CD14-positive monocyte (primary cell): ENCODE measurements at regions not wholly inside any gene's neighbourhood (a gene's known extent, or its start where the extent isn't known, plus 50 kb on each side); places are given as distances from the start of the nearest gene placed in this dataset.
"Not testable (repeated sequence)": the region's sequence is repeated elsewhere in the genome, so short reads cannot be mapped to it uniquely, and the experiment has no call there.

Experiments
- DNase-seq, 3 donors: peaks; one replicate each; pipeline ENCODE4 v3.0.0-alpha.2; 2011 to 2022
- H2AFZ ChIP-seq: 2 replicates; pipeline ENCODE4 v1.6.0; 2012; ENCODE audit warnings: mild to moderate bottlenecking, low read depth, low read length, inconsistent platforms; ENCODE audit not compliant: insufficient read depth, poor library complexity, severe bottlenecking
- H3K27ac ChIP-seq, 2 donors: 1 replicate in 1 of 2; 2 replicates in 1 of 2; pipeline ENCODE4 v1.5.1; 2012 to 2013; ENCODE audit warnings: low read length in 2 of 2, control low read depth in 1 of 2, inconsistent platforms in 1 of 2, low read depth in 1 of 2, mild to moderate bottlenecking in 1 of 2
- H3K27me3 ChIP-seq, 2 donors: one replicate each; pipeline versions ENCODE4 v1.6.0 to v1.6.1; 2011 to 2013; ENCODE audit warnings: low read length in 2 of 2; ENCODE audit not compliant: control insufficient read depth in 2 of 2, insufficient read depth in 2 of 2
- H3K36me3 ChIP-seq, 2 donors: replicated peaks in 1 of 2; 1 replicate in 1 of 2; 2 replicates in 1 of 2; pipeline versions ENCODE4 v1.5.1 to v1.6.1; 2012 to 2013; ENCODE audit warnings: low read length in 2 of 2, control low read depth in 1 of 2, inconsistent platforms in 1 of 2, mild to moderate bottlenecking in 1 of 2; ENCODE audit not compliant: insufficient read depth in 2 of 2, control insufficient read depth in 1 of 2
- H3K4me1 ChIP-seq, 2 donors: 1 replicate in 1 of 2; 2 replicates in 1 of 2; pipeline versions ENCODE4 v1.5.1 to v1.6.1; 2012 to 2013; ENCODE audit warnings: low read length in 2 of 2, control low read depth in 1 of 2, inconsistent platforms in 1 of 2, mild to moderate bottlenecking in 1 of 2, moderate library complexity in 1 of 2; ENCODE audit not compliant: insufficient read depth in 2 of 2, control insufficient read depth in 1 of 2
- H3K4me2 ChIP-seq: replicated peaks from 2 replicates; pipeline ENCODE3; 2012; ENCODE audit warnings: low read length, moderate library complexity, mild to moderate bottlenecking; ENCODE audit not compliant: poor library complexity, severe bottlenecking; ENCODE audit errors: extremely low read depth
- H3K4me3 ChIP-seq, 3 experiments: fragments of 200-600 bp in 1 of 3; sonication (generic) in 1 of 3; replicated peaks in 1 of 3; 1 replicate in 2 of 3; 2 replicates in 1 of 3; pipeline ENCODE4 v1.5.1; 2011 to 2013; ENCODE audit warnings: low read length in 3 of 3, mild to moderate bottlenecking in 3 of 3, control low read depth in 2 of 3, low read depth in 2 of 3, inconsistent platforms in 1 of 3, moderate library complexity in 1 of 3
- H3K79me2 ChIP-seq: 2 replicates; pipeline ENCODE4 v1.6.0; 2012; ENCODE audit warnings: mild to moderate bottlenecking, control low read depth, inconsistent platforms, low read length, moderate library complexity; ENCODE audit not compliant: insufficient read depth
- H3K9ac ChIP-seq: 2 replicates; pipeline ENCODE4 v1.6.0; 2017; ENCODE audit warnings: low read length, mild to moderate bottlenecking; ENCODE audit not compliant: insufficient read depth, poor library complexity, severe bottlenecking
- H3K9me3 ChIP-seq, 2 donors: replicated peaks in 1 of 2; 1 replicate in 1 of 2; 2 replicates in 1 of 2; pipeline versions ENCODE4 v1.5.1 to v1.6.1; 2012 to 2013; ENCODE audit warnings: low read length in 2 of 2, control low read depth in 1 of 2; ENCODE audit not compliant: control insufficient read depth in 1 of 2, insufficient read depth in 1 of 2
- H4K20me1 ChIP-seq: 2 replicates; pipeline ENCODE4 v1.6.0; 2012; ENCODE audit warnings: mild to moderate bottlenecking, low read length, control low read depth, moderate library complexity; ENCODE audit not compliant: insufficient read depth
- H3K27ac Mint-ChIP-seq, 7 donors: one replicate each; pipeline ENCODE4 v1.8.0; 2020; ENCODE audit warnings: mild to moderate bottlenecking in 7 of 7, mixed read lengths in 7 of 7, moderate library complexity in 6 of 7, inconsistent platforms in 2 of 7
- H3K27me3 Mint-ChIP-seq, 3 donors: one replicate each; pipeline ENCODE4 v1.8.0; 2021 to 2022; ENCODE audit warnings: low read depth in 3 of 3, mild to moderate bottlenecking in 3 of 3, mixed read lengths in 3 of 3, moderate library complexity in 3 of 3, inconsistent platforms in 1 of 3
- H3K36me3 Mint-ChIP-seq, 2 donors: one replicate each; pipeline ENCODE4 v1.8.0; 2020; ENCODE audit warnings: mixed read lengths in 2 of 2, inconsistent platforms in 1 of 2, mild to moderate bottlenecking in 1 of 2
- H3K4me1 Mint-ChIP-seq: one replicate; pipeline ENCODE4 v1.8.0; 2020; ENCODE audit warnings: mild to moderate bottlenecking, mixed read lengths
- H3K4me3 Mint-ChIP-seq, 2 donors: one replicate each; pipeline ENCODE4 v1.8.0; 2020; ENCODE audit warnings: mild to moderate bottlenecking in 2 of 2, mixed read lengths in 2 of 2, moderate library complexity in 1 of 2
- H3K9me3 Mint-ChIP-seq, 7 donors: one replicate each; pipeline ENCODE4 v1.8.0; 2020 to 2022; ENCODE audit warnings: mixed read lengths in 7 of 7, mild to moderate bottlenecking in 6 of 7, moderate library complexity in 6 of 7, inconsistent platforms in 2 of 7
- WGBS: methylation state at CpG from one replicate; pipeline ENCODE4 v1.1.5; 2013; ENCODE audit warnings: missing lambda C conversion rate; ENCODE audit not compliant: insufficient coverage; 5-methylcytosine and 5-hydroxymethylcytosine counted together
- intact Hi-C, 2 donors: fragments of 100-400 bp; cut with micrococcal nuclease; formaldehyde crosslinking; loops; one replicate each; pipeline versions ENCODE4 v1.15.0 to v1.15.1; 2023
- TF ChIP-seq, protein P1 (sequence below): fragments of 200-600 bp; IDR thresholded peaks from one replicate; pipeline ENCODE4 v1.8.0; 2022; ENCODE audit warnings: antibody characterized with exemption, mild to moderate bottlenecking

DNA sequence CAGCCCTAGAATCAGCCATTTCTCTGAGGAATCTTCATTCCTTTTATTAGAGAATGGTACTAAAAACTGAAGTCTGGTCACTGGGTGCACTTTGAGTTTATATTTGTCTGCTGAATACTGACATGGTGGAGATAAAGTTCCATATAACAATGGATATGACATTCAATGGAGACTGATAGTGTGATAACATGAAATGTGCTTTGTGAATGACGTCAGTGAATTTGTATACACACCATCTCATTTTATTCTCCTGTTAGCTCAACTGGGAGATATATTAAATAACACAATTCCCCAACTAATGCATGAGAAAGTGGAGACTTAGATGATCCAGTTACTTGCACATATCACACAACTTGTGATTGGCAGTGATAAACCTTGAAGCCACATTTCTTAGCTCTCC lies 446.7 kb downstream of the DOK5 start:
- Mint-ChIP-seq H3K36me3 (no peaks in the 10 kb centered on the region), H3K4me1 (no peaks in the 10 kb centered on the region), H3K9me3 (peaks cover 0 to 10% (median 6%) of the 10 kb centered on the region in 7 donors), H3K27me3 (no peaks in the 10 kb centered on the region), H3K4me3 (no peak overlapping the region), H3K27ac (no peak overlapping the region)
- no peak overlapping the region for H3K4me2 ChIP-seq
- H3K79me2 ChIP-seq: no peaks in the 10 kb centered on the region
- no peak overlapping the region for H2AFZ ChIP-seq
- intact Hi-C loops: no loop called here
- H4K20me1 ChIP-seq: no peaks in the 10 kb centered on the region
- H3K9me3 ChIP-seq: peaks cover 0 to 4% of the 10 kb centered on the region in 2 donors
- TF ChIP-seq, protein P1, sequence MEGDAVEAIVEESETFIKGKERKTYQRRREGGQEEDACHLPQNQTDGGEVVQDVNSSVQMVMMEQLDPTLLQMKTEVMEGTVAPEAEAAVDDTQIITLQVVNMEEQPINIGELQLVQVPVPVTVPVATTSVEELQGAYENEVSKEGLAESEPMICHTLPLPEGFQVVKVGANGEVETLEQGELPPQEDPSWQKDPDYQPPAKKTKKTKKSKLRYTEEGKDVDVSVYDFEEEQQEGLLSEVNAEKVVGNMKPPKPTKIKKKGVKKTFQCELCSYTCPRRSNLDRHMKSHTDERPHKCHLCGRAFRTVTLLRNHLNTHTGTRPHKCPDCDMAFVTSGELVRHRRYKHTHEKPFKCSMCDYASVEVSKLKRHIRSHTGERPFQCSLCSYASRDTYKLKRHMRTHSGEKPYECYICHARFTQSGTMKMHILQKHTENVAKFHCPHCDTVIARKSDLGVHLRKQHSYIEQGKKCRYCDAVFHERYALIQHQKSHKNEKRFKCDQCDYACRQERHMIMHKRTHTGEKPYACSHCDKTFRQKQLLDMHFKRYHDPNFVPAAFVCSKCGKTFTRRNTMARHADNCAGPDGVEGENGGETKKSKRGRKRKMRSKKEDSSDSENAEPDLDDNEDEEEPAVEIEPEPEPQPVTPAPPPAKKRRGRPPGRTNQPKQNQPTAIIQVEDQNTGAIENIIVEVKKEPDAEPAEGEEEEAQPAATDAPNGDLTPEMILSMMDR: no peak
- no peak overlapping the region for H3K4me3 ChIP-seq
- H3K4me1 ChIP-seq: no peaks in the 10 kb centered on the region
- H3K9ac ChIP-seq: no peak overlapping the region
- H3K27ac ChIP-seq: no peak overlapping the region
- no peaks in the 10 kb centered on the region for H3K27me3 ChIP-seq
- no peak for DNase-seq
- WGBS: no CpG with 5 or more reads among the region's 1 CpG
- H3K36me3 ChIP-seq: no peaks in the 10 kb centered on the region

DNA sequence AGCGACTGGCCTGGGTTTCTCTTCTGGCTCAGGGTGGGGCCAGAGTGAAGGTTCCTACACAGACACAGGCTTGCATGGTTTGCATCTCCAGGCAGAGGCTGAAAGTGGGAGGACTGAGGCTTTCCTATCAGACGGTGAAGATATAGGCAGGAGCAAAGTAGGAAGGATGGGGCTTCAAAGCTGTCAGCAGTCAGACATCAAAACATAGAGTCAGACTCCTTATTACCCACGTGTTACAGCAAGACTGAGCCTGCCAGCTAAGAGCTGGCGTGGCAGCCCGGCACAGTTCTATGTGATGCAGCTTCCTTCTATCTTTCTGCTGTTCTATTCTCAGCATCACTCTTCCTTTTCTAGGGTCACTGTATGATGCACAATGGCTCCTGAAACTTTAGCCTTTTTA lies 445.1 kb downstream of the DOK5 start:
- Histone ChIP-seq H3K9ac (no peak overlapping the region), H3K4me3 (no peak overlapping the region), H3K27ac (no peak overlapping the region), H3K27me3 (no peaks in the 10 kb centered on the region), H3K36me3 (no peaks in the 10 kb centered on the region), H4K20me1 (no peaks in the 10 kb centered on the region), H2AFZ (no peak overlapping the region), H3K79me2 (no peaks in the 10 kb centered on the region), H3K4me1 (no peaks in the 10 kb centered on the region), H3K9me3 (peaks cover 0 to 4% of the 10 kb centered on the region in 2 donors), H3K4me2 (no peak overlapping the region)
- Mint-ChIP-seq H3K4me1 (no peaks in the 10 kb centered on the region), H3K27ac (no peak overlapping the region), H3K9me3 (peaks cover 0 to 7% (median 6%) of the 10 kb centered on the region in 7 donors), H3K36me3 (no peaks in the 10 kb centered on the region), H3K4me3 (no peak overlapping the region), H3K27me3 (no peaks in the 10 kb centered on the region)
- TF ChIP-seq, protein P1: no peak
- DNase-seq: no peak
- 80% methylated on average over 4 of the region's 5 CpGs for WGBS
- intact Hi-C loops: no loop called here

DNA sequence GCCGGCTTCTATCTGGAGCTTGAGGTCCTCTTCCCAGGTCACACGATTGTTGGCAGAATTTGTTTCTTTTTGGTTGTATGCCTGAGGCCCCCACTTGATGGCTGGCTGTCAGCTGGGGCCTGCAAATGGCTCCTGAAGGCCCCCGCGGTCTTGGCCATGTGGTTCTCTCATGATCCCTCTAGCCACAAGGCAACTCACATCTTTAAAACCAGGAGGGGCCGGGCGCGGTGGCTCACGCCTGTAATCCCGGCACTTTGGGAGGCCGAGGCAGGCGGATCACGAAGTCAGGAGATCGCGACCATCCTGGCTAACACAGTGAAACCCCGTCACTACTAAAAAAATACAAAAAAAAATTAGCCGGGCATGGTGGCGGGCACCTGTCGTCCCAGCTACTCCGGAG lies 443.6 kb downstream of the DOK5 start:
- WGBS: 96% methylated on average over 11 of the region's 19 CpGs
- not testable (repeated sequence) for DNase-seq, H3K27ac Mint-ChIP-seq

More for the DNA sequence above, 443.6 kb downstream of the DOK5 start:
- H3K36me3 ChIP-seq, H3K27me3 ChIP-seq, H3K4me1 ChIP-seq, H3K4me3 Mint-ChIP-seq, H3K79me2 ChIP-seq, H2AFZ ChIP-seq, H3K4me2 ChIP-seq, H3K9me3 Mint-ChIP-seq, H3K36me3 Mint-ChIP-seq, H3K9me3 ChIP-seq, intact Hi-C loops, H4K20me1 ChIP-seq, H3K27me3 Mint-ChIP-seq, H3K9ac ChIP-seq, H3K4me3 ChIP-seq, H3K4me1 Mint-ChIP-seq, H3K27ac ChIP-seq: not testable (repeated sequence)
